Peyer's patch (tissue), 4 donors: ENCODE measurements at regions not wholly inside any gene's neighbourhood (a gene's known extent, or its start where the extent isn't known, plus 50 kb on each side); places are given as distances from the start of the nearest gene placed in this dataset.

Experiments used
- DNase-seq, 3 donors: peaks; one replicate each; pipeline ENCODE4 v3.0.0-alpha.2; 2017 to 2019
- H3K27ac ChIP-seq, 4 donors: fragments of 200-600 bp; sonication (generic); one replicate each; pipeline ENCODE4 v1.5.1; 2016 to 2019
- H3K27me3 ChIP-seq, 2 donors: fragments of 200-600 bp; sonication (generic); one replicate each; pipeline ENCODE4 v1.5.1; 2019
- H3K36me3 ChIP-seq, 3 donors: fragments of 200-600 bp; sonication (generic); one replicate each; pipeline ENCODE4 v1.5.1; 2016 to 2019
- H3K4me1 ChIP-seq, 4 donors: fragments of 200-600 bp; sonication (generic); one replicate each; pipeline ENCODE4 v1.5.1; 2016 to 2019
- H3K4me3 ChIP-seq, 4 donors: fragments of 200-600 bp; sonication (generic); 1 replicate in 3 of 4; 2 replicates in 1 of 4; pipeline ENCODE4 v1.5.1; 2016 to 2019; ENCODE audit warnings: mild to moderate bottlenecking in 1 of 4
- H3K9me3 ChIP-seq, 4 donors: fragments of 200-600 bp; sonication (generic); one replicate each; pipeline ENCODE4 v1.5.1; 2016 to 2019; ENCODE audit warnings: mild to moderate bottlenecking in 1 of 4
- POLR2A ChIP-seq, 2 donors: fragments of 450-650 bp; IDR thresholded peaks; one replicate each; pipeline ENCODE4 v1.5.1; 2017; ENCODE audit warnings: antibody characterized with exemption in 2 of 2, mild to moderate bottlenecking in 2 of 2, moderate library complexity in 2 of 2
- TF ChIP-seq, protein P1 (sequence below), 6 experiments: fragments of 450-650 bp in 4 of 6; fragments of 200-600 bp in 2 of 6; sonication (generic) in 1 of 6; IDR thresholded peaks; one replicate each; pipeline ENCODE4 v1.5.1; 2017 to 2019; ENCODE audit warnings: antibody characterized with exemption in 6 of 6, mild to moderate bottlenecking in 3 of 6, moderate library complexity in 1 of 6

DNA sequence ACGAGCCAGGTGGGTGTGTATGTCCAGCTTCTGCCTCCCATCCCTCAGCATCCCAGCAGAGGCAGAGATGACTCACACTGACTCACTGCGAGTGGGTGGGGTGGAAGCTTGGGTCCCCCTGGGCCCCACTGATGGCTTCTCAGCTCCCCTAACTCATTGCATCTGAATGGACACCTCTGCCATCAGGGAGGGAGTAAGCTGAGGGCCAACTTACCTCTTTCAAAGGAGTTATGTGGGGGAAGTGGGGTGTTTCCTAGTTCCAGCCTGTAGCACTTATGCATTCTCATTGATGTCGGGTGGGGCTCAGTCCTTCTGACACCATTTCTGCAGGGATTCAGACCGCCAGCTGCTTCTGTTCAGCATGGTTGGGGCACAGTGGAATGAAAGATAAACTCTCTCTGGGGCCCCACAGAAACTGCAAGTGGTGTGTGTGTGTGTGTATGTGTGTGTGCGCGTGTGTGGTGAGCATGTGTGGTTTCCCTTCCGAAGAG is 1425.8 kb downstream of the TBC1D22A start:
- Histone ChIP-seq H3K27me3 (no peaks in the 10 kb centered on the region), H3K27ac (no peak overlapping the region), H3K36me3 (no peaks in the 10 kb centered on the region), H3K9me3 (peaks cover 0 to 6% (median 0%) of the 10 kb centered on the region in 4 donors), H3K4me1 (no peaks in the 10 kb centered on the region), H3K4me3 (no peak overlapping the region)
- DNase-seq: no peak
- no peak for TF ChIP-seq POLR2A (IDR thresholded peaks at IDR 0.05)
- TF ChIP-seq, protein P1, sequence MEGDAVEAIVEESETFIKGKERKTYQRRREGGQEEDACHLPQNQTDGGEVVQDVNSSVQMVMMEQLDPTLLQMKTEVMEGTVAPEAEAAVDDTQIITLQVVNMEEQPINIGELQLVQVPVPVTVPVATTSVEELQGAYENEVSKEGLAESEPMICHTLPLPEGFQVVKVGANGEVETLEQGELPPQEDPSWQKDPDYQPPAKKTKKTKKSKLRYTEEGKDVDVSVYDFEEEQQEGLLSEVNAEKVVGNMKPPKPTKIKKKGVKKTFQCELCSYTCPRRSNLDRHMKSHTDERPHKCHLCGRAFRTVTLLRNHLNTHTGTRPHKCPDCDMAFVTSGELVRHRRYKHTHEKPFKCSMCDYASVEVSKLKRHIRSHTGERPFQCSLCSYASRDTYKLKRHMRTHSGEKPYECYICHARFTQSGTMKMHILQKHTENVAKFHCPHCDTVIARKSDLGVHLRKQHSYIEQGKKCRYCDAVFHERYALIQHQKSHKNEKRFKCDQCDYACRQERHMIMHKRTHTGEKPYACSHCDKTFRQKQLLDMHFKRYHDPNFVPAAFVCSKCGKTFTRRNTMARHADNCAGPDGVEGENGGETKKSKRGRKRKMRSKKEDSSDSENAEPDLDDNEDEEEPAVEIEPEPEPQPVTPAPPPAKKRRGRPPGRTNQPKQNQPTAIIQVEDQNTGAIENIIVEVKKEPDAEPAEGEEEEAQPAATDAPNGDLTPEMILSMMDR (IDR thresholded peaks at IDR 0.05): no peak

DNA sequence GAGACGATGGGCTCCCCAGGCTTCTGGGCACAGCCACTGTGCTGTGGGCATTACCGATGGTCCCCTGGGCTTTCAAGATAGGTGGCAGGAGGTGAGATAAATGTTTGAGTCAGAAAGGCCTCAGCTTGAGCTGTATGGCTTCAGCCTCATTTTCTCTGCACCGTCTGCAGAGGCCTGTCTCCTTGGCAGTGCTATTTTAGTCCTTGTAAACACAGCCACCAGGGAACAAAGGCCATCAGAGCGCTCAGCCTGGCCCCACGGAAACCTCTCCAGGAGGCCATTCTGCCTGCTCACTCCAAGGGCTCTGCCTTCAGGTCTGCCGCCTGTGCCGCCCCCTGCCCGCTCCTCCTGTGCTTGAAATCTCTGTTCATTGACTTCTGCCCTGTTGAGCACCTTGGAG is 1424.9 kb downstream of the TBC1D22A start:
- Histone ChIP-seq H3K27me3 (no peaks in the 10 kb centered on the region), H3K9me3 (peaks cover 0 to under 1% (median 0%) of the 10 kb centered on the region in 4 donors), H3K27ac (no peak overlapping the region), H3K36me3 (no peaks in the 10 kb centered on the region), H3K4me3 (no peak overlapping the region), H3K4me1 (no peaks in the 10 kb centered on the region)
- DNase-seq: no peak
- TF ChIP-seq, protein P1 (IDR thresholded peaks at IDR 0.05): no peak
- no peak for TF ChIP-seq POLR2A (IDR thresholded peaks at IDR 0.05)

DNA sequence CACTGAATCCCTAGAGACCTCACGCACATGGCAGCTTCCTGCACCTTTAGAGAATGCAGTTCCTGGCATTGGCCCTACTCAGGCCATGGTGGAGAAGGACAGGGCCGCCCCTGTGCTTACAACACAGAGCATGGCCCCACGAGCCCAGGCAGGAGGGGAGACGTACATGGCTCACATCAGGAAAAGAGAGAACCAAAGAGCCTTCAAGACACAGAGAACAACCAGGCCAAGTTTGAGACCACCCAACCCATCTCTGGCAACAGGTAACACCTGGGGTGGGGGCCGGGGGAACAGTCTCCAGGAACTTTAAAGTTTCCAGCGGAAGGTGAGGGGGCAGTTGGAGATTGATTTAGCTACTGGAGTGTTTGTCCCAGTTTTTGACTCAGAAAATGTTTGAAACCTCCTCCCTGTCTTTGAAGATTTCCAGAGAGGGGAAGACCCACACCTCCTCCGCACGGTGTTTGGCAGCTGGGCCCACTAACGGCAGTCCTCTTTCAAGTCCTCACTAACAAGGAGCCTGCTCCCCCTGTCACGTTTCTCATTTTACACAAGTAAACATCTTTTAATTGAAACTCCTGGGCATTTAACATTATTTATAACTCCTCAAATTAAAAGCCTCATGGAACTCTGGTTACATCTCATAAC is 1423.8 kb downstream of the TBC1D22A start:
- H3K4me3 ChIP-seq: no peak overlapping the region
- H3K36me3 ChIP-seq: no peaks in the 10 kb centered on the region
- H3K27ac ChIP-seq: no peak overlapping the region
- DNase-seq: no peak
- H3K27me3 ChIP-seq: no peaks in the 10 kb centered on the region
- H3K9me3 ChIP-seq: no peaks in the 10 kb centered on the region
- TF ChIP-seq POLR2A (IDR thresholded peaks at IDR 0.05): no peak
- TF ChIP-seq, protein P1 (IDR thresholded peaks at IDR 0.05): no peak
- no peaks in the 10 kb centered on the region for H3K4me1 ChIP-seq

DNA sequence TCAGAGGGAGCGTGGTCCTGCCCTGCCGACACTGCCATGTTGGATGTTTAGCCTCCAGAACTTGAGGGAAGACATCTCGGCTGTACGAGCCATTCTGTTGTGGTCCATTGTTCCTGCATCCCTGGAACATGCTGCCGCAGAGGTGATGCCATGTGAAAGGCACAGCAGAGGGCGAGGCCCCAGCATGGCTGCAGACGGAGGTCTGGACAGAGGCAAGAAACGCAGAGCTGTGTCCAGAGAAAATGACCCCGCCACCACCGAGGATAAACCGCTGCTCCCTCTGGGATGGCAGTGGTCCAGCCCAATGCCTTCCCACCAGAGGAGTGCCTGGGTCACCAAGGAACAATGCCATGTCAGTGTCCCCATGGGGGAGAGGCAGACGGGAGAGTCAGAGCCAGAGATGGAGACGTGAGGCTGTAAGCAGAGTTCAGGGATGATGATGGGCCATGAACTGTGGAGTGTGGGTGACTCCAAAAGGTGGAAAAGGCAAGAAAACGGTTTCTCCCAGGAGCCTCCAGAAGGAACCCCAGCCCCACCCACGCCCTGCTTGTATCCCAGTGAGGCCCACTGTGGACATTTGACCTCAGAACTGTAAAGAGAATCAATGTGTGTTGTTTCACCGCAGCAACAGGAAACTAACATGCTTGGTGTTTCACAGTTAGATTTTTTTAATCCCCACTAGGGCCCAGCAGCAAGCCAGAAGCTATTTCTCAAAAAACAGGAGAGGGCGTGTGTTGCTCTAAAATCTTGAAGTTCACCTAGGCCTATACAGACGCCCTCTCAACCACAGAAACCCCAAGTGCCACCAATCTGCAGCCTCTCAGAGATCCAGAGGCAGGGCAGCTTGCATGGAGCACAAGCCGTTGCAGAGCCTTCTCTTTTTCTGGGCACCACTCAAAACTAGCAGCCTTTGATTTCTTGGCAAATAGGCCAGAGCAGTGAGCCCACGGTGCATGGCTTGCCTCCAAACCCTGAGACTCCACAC is 1422.9 kb downstream of the TBC1D22A start:
- no peak for TF ChIP-seq POLR2A (IDR thresholded peaks at IDR 0.05)
- TF ChIP-seq, protein P1 (IDR thresholded peaks at IDR 0.05): no peak
- no peak for DNase-seq
- H3K27ac ChIP-seq: no peak overlapping the region
- no peak overlapping the region for H3K4me3 ChIP-seq
- H3K4me1 ChIP-seq: no peaks in the 10 kb centered on the region
- H3K36me3 ChIP-seq: no peaks in the 10 kb centered on the region
- no peaks in the 10 kb centered on the region for H3K9me3 ChIP-seq
- no peaks in the 10 kb centered on the region for H3K27me3 ChIP-seq

DNA sequence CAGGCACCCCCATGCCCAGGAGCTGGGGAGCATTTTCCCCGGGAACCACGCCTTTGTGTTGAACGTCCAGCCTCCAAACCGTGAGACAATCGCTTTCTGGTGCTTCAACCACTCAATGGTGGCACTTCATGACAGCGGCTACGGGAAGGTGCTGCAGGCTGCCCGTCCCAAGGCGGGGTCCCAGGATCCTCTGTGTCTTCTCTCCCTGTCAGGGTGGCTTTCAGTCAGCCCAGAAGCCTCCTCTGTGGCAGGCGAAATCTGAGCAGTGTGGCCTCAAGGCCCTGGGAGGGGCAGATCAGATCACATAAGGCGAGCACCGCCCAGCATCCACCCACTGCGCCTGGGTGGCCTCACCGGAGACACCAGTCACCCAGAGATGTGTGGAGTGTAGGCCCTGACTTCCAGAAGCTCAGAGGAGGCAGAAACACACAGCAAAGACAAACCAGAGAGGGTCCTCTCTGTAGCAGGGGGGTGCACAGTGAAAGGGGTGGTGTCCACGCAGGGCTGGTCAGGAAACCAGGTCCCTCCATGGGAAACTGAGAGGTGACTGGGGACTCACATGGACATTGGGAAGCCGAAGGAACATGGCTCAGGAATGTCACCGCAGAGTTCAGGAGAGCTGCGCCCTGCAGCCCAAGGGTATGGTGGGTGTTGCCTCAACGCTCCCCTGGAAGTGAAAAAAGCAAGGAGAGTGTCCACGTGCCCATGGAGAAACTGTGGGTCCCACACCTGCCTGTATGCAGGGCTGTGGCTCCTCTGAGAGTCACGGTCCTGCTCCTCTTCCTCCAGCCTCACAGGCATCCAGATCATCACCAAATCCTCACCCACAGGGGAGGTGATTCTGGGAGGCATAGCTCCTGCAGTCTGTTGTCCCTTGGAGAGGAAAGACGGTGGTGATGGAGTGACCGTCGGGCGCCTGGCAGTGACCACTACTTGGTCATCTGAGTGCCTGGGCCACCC is 1420.7 kb downstream of the TBC1D22A start:
- no peak overlapping the region for H3K4me3 ChIP-seq
- no peaks in the 10 kb centered on the region for H3K27me3 ChIP-seq
- no peaks in the 10 kb centered on the region for H3K9me3 ChIP-seq
- no peaks in the 10 kb centered on the region for H3K36me3 ChIP-seq
- no peak overlapping the region for H3K27ac ChIP-seq
- H3K4me1 ChIP-seq: no peaks in the 10 kb centered on the region
- TF ChIP-seq POLR2A (IDR thresholded peaks at IDR 0.05): no peak
- TF ChIP-seq, protein P1 (IDR thresholded peaks at IDR 0.05): no peak
- no peak for DNase-seq
